OCI-LY7 (cell line): ENCODE measurements at regions not wholly inside any gene's neighbourhood (a gene's known extent, or its start where the extent isn't known, plus 50 kb on each side); places are given as distances from the start of the nearest gene placed in this dataset.

Experiments used
- BruUV-seq: library from RNA; stranded (reverse); fragments of 400-500 nt; replicated peaks from 2 replicates; lab custom pipeline; 2021; lab: Mats Ljungman, UMichigan
- CTCF ChIA-PET: fragments of 300-600 bp; sonication (Branson Sonifier 250); formaldehyde crosslinking; loops from one replicate; lab custom pipeline; 2022; ENCODE audit warnings: antibody characterized with exemption; ENCODE audit not compliant: unreplicated experiment; lab: Charles Lee
- POLR2A ChIA-PET: fragments of 300-600 bp; sonication (Branson Sonifier 250); formaldehyde crosslinking; loops from one replicate; lab custom pipeline; 2022; ENCODE audit warnings: antibody characterized with exemption; lab: Charles Lee
- DNase-seq: peaks from one replicate; pipeline ENCODE4 v3.0.0-alpha.2; 2015; ENCODE audit warnings: low spot score
- H2AFZ ChIP-seq: fragments of 200-600 bp; sonication (generic), shearing (Covaris generic); 2 replicates; pipeline ENCODE4 v1.6.1; 2014; ENCODE audit warnings: mild to moderate bottlenecking, antibody characterized with exemption, low read length, moderate library complexity
- H3K27ac ChIP-seq: fragments of 200-600 bp; sonication (generic); 2 replicates; pipeline ENCODE4 v1.5.1; 2014; ENCODE audit warnings: mixed run types, low read depth, mild to moderate bottlenecking, moderate library complexity, low read length, inconsistent platforms; ENCODE audit not compliant: poor library complexity, severe bottlenecking
- H3K36me3 ChIP-seq: fragments of 200-600 bp; sonication (generic); 2 replicates; pipeline ENCODE4 v1.6.1; 2014; ENCODE audit warnings: mild to moderate bottlenecking, antibody characterized with exemption, low read length, moderate library complexity, mixed read lengths; ENCODE audit not compliant: insufficient read depth
- H3K4me1 ChIP-seq: fragments of 200-600 bp; sonication (generic); 2 replicates; pipeline ENCODE4 v1.5.1; 2014; ENCODE audit warnings: mild to moderate bottlenecking, low read length; ENCODE audit not compliant: insufficient read depth, poor library complexity, severe bottlenecking
- H3K4me2 ChIP-seq: fragments of 200-600 bp; sonication (generic); 2 replicates; pipeline ENCODE4 v1.6.1; 2014; ENCODE audit warnings: mild to moderate bottlenecking, low read length
- H3K4me3 ChIP-seq: fragments of 200-600 bp; sonication (generic); 2 replicates; pipeline ENCODE4 v1.5.1; 2014; ENCODE audit warnings: mild to moderate bottlenecking, low read depth, low read length; ENCODE audit not compliant: poor library complexity, severe bottlenecking
- H3K79me2 ChIP-seq: fragments of 200-600 bp; sonication (generic); 2 replicates; pipeline ENCODE4 v1.6.1; 2016; ENCODE audit warnings: low read depth, mild to moderate bottlenecking, low read length, moderate library complexity, mixed read lengths; ENCODE audit not compliant: insufficient read depth
- H3K9me2 ChIP-seq: fragments of 200-600 bp; sonication (generic); 2 replicates; pipeline ENCODE4 v1.6.1; 2016; ENCODE audit warnings: mild to moderate bottlenecking, low read length, mixed read lengths; ENCODE audit not compliant: insufficient read depth
- H3K9me3 ChIP-seq: fragments of 200-600 bp; sonication (generic); 2 replicates; pipeline ENCODE4 v1.6.1; 2014; ENCODE audit warnings: mild to moderate bottlenecking, mixed run types, low read length, mixed read lengths
- H4K20me1 ChIP-seq: fragments of 200-600 bp; sonication (generic); 2 replicates; pipeline ENCODE4 v1.6.1; 2014; ENCODE audit warnings: mild to moderate bottlenecking, antibody characterized with exemption, low read length, moderate library complexity, mixed read lengths; ENCODE audit not compliant: insufficient read depth
- CTCF ChIP-seq: fragments of 200-600 bp; sonication (generic); conservative IDR thresholded peaks from 2 replicates; pipeline ENCODE4 v1.5.1; 2014; ENCODE audit warnings: mild to moderate bottlenecking, antibody characterized with exemption, low read length, moderate library complexity, mixed read lengths
- EZH2phosphoT487 ChIP-seq: fragments of 200-600 bp; sonication (generic); IDR thresholded peaks from 2 replicates; pipeline ENCODE4 v1.6.1; 2018; ENCODE audit warnings: low read depth, borderline replicate concordance, mild to moderate bottlenecking, mixed run types, antibody characterized with exemption, low read length, moderate library complexity, mixed read lengths
- intact Hi-C: fragments of 100-400 bp; cut with micrococcal nuclease; formaldehyde crosslinking; loops from one replicate; pipeline ENCODE4 v1.10.0; 2022; ENCODE audit not compliant: unreplicated experiment

GRCh38 chr12:86730233-86730632, 474.0 kb upstream of the MGAT4C start:
- Histone ChIP-seq H3K4me1 (no peaks in the 10 kb centered on the region), H3K9me3 (no peaks in the 10 kb centered on the region), H3K9me2 (no peaks in the 10 kb centered on the region), H3K36me3 (no peaks in the 10 kb centered on the region), H3K79me2 (no peaks in the 10 kb centered on the region), H4K20me1 (no peaks in the 10 kb centered on the region), H3K4me2 (no peak overlapping the region), H3K4me3 (no peak overlapping the region), H2AFZ (no peak overlapping the region), H3K27ac (no peak overlapping the region)
- ChIA-PET POLR2A (no interaction called here), CTCF (no interaction called here)
- no peak for DNase-seq
- BruUV-seq: no TSS peak
- intact Hi-C loops: no loop called here
- no peak for TF ChIP-seq CTCF
- TF ChIP-seq EZH2phosphoT487: no peak

- Histone ChIP-seq H3K79me2 (no peaks in the 10 kb centered on the region), H3K9me3 (no peaks in the 10 kb centered on the region), H2AFZ (no peak overlapping the region), H4K20me1 (no peaks in the 10 kb centered on the region), H3K36me3 (no peaks in the 10 kb centered on the region), H3K9me2 (no peaks in the 10 kb centered on the region), H3K27ac (no peak overlapping the region), H3K4me1 (no peaks in the 10 kb centered on the region), H3K4me2 (no peak overlapping the region), H3K4me3 (no peak overlapping the region)
- no TSS peak for BruUV-seq
- ChIA-PET POLR2A (interaction anchor here (0.9 kb wide), 1 partner anchor 10 kb away, joined by 3 read pairs; no protein-coding TSS in a partner anchor), CTCF (no interaction called here)
- intact Hi-C loops: no loop called here
- DNase-seq: no peak
- no peak for TF ChIP-seq CTCF
- no peak for TF ChIP-seq EZH2phosphoT487
Observed at GRCh38 chr12:86729739-86730138, 473.5 kb upstream of the MGAT4C start.

- Histone ChIP-seq H2AFZ (no peak overlapping the region), H4K20me1 (no peaks in the 10 kb centered on the region), H3K27ac (no peak overlapping the region), H3K9me2 (no peaks in the 10 kb centered on the region), H3K79me2 (no peaks in the 10 kb centered on the region), H3K4me1 (no peaks in the 10 kb centered on the region), H3K9me3 (no peaks in the 10 kb centered on the region), H3K36me3 (no peaks in the 10 kb centered on the region), H3K4me2 (no peak overlapping the region), H3K4me3 (no peak overlapping the region)
- TF ChIP-seq EZH2phosphoT487 (no peak), CTCF (no peak)
- DNase-seq: no peak
- no TSS peak for BruUV-seq
- intact Hi-C loops: no loop called here
- ChIA-PET POLR2A (no interaction called here), CTCF (no interaction called here)
Observed at GRCh38 chr12:86727160-86727559, 471.0 kb upstream of the MGAT4C start.
